HG02870 (cell line): ENCODE measurements at regions not wholly inside any gene's neighbourhood (a gene's known extent, or its start where the extent isn't known, plus 50 kb on each side); places are given as distances from the start of the nearest gene placed in this dataset.
"Not testable (repeated sequence)": the region's sequence is repeated elsewhere in the genome, so short reads cannot be mapped to it uniquely, and the experiment has no call there.

ENCODE experiments used
- ATAC-seq: cut with Tn5 transposase; IDR thresholded peaks from one replicate; pipeline ENCODE4 v1.9.1; 2021; ENCODE audit warnings: mild to moderate bottlenecking, moderate library complexity; ENCODE audit not compliant: unreplicated experiment

DNA sequence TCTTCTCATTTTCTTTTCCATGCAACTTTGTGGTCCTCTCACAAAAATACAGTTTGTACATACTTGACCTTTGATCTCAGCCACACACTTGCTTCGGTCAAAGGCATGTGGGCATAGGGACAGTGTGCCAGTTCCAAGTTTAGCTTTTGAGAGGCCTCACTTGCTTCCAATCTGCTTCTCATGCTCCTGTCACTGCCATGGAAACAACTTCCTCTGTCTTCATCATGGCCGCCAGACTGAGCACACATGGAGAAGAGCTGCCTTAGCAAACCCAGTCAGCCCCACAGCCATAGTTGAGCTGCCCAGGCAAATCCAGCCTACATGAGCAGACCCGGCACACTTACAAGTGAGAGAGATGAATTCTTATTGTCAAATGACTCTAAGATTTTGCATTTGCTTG is 138.2 kb upstream of the TUSC1 start:
- no peak for ATAC-seq

DNA sequence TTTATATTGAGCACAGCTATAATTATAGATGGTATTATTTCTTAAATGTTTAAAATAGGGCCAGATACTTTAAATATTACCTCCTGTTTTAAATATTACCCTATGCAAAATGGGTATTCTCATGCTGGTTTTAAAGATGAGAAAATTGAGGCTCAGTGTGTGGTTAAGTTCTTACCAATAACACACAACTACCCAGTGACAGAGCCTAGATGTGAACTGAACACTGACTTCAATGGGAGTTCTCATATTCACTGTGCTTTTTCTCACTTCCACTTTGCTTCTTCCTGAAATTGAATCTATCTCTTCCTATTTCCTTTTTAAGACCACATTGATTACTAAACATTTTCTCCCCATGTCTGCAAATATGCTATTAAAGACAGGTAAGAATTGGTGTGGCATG is 135.8 kb upstream of the TUSC1 start:
- no peak for ATAC-seq

DNA sequence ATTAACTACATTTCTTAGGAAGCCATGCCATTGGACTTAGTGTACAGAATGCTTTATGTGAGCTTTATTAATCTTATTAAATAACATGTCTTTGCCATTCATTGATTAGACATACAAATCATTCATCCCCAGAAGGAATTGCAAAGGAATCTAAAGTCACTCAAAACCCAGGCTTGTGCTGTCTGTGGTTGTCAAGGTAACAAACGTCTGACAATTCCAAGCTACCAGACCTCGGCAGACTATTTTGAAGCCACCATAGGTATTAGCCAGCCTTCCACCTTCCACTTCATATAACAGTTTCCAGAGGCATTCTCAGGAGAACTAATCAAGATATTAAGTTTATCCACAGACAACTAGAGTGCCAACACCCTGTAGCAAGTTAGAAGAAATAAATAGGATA is 135.2 kb upstream of the TUSC1 start:
- ATAC-seq, result no peak

DNA sequence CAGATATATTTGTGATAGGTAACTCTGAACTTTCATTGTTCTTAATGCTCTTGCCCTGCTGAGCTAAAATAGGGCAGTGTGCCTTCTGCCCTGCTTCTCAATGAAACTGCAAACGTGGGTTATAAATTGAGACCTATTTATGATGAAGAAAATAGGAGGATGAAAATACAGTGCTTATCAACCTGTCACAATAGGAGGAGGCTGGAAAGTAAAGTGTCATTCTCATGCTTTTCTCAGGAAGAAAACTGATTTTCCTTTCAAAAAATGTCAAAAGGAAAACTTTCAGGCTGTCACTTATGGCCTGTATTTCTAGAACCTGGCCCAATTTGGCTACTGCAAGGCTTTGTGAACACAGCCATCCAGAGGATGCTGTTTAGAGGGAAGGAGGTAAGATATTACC is 130.3 kb upstream of the TUSC1 start:
- ATAC-seq, result no peak

DNA sequence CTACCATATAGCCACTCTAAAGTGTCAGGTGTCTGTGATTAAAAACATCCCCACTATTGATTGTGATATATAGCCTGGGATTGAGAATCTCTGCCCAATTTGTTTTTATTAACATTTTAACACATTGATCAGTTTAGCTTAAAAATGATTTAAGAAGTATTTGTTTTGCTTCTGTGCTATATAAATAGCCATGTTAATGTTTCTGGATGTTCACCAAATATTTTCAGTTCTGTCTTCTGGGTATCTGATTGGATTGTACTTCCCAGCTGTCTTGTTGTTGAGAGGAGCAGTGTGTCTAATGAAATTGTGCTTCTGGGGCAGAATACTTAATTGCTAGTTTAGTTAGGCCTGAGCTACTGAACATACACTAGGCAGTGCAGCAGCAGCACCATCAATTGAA is 126.6 kb upstream of the TUSC1 start:
- ATAC-seq, result no peak

DNA sequence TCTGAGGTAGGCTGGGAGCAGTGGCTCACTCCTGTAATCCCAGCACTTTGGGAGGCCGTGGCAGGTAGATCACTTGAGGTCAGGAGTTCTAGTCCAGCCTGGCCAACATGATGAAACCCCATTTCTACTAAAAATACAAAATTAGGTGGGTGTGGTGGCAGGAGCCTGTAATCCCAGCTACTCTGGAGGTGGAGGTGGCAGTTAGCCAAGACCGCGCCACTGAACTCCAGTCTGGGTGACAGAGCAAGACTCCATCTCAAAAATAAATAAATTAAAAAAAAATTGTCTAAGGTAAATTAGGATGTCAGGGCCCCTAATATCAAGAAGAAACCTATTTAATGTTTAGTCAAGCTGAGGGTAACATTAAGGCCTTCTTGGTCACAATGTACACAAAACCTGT is 123.7 kb upstream of the TUSC1 start:
- not testable (repeated sequence) for ATAC-seq

DNA sequence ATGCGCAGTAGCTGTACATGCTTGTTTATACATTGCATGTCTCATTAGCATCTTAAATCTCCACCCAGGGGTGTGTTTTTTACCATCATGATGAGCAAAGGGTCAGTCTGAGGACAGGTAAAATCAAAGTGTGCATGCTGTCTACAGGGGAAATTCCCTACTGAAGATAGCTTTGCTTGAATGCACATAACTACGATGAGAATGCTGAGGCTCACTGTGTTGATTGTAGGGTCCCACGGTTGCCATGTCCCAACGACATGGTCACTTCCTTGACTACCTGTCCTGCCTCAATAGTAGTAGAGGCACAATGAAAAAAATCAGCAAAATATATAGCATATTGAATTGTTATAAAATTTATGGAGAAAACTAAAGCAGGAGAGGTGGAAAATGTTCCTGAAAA is 95.6 kb upstream of the TUSC1 start:
- ATAC-seq, result no peak

DNA sequence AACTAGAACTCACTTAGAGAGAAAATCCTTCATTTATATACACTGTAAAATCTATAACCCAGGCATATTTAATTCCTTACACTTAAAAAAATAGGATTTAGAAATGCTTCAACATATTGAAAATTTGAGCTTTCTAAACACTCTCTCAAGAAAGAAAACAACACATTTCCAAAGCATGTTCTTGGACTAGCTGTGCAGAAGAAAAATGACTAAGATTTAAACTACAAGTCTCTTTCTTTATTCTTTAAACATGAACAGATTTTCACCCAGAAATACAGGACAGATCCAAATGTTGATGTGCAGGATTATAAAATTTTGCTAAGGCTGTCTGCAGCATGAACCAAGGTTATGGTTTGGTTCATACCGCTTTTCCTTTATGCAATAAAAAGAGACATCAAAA is 77.7 kb upstream of the TUSC1 start:
- ATAC-seq, result no peak

DNA sequence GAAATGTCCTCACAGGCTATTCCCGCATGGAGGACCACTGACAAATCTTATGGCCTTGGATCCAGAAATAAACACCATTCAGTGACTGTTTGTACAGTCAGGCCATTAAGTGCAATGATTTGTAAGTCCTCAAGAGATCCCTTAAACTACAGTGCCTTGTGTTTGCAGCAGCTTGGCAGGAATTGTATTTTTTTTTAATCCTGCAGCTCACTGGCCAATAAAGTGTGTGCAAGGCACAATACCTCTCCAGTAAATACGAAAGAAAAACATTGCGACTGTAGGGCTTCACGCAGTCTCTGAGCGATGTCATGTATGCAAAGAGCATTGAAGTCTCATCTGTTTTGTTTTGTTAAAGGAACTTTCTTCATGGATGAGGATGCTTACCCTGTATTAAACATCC is 74.2 kb upstream of the TUSC1 start:
- no peak for ATAC-seq

DNA sequence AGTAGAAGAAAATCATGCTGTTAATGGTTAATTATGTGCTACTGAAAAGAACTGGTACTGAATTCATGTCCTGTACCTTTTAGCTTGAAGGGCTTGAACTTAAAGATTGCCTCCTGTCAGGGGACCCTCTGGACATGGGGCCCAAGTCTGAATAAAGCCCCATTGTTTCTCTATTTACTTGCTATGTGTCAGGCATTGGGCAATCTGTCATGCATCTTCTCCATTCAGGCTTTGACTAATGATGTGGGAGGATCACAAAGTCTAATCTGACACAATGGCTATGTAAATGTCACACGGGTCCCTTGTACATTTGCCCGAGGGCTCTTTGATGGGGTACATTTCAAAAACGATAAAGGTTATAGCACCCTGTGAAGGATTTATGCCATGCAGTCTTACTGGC is 64.0 kb upstream of the TUSC1 start:
- no peak for ATAC-seq

DNA sequence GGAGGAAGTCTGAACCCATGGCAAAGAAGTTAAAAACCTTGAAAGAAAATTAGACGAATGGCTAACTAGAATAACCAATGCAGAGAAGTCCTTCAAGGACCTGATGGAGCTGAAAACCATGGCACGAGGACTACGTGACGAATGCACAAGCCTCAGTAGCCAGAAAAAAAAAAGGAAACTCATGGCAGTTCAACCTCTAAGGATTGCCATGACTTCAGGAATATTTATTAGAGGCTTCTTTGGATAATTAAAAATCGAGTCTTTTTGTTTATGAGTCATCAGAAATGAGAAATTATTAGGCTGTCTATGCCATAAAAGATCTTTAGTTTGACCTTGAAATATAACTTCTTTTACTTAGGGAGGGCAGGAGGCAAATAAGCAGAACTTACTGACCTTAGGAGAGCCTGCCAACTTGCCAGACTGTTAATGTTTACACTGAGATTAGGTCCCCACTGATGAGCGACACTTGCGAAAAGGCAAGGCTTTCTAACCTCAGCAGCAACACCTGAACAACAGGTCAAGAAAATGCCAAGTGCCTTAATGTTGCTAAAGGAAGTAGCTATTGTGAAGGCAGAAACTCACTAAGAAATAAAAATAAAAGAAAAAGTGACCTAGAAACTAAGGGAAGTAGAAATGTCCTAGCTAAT is 55.2 kb upstream of the TUSC1 start:
- no peak for ATAC-seq

DNA sequence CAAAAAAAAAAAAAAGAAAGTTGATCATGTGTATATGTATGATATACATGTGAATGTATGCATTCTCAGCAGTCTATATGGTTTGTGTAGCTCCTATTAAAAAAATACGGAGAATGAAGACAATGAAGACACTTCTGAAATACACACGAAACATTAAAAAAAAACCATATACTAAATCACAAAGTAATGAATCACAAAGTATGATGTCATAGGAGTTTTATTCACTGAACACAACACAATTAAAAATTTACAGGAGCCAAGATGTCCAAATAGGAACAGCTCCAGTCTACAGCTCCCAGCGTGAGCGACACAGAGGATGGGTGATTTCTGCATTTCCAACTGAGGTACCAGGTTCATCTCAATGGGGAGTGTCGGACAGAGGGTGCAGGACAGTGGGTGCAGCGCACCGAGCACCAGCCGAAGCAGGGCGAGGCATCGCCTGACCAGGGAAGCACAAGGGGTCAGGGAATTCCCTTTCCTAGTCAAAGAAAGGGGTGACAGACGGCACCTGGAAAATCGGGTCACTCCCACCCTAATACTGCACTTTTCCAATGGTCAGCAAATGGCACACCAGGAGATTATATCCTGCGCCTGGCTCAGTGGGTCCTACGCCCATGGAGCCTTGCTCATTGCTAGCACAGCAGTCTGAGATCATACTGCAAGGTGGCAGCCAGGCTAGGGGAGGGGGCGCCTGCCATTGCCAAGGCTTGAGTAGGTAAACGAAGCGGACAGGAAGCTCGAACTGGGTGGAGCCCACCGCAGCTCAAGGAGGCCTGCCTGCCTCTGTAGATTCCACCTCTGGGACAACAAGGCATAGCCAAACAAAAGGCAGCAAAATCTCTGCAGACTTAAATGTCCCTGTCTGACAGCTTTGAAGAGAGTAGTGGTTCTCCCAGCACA is 53.9 kb upstream of the TUSC1 start:
- not testable (repeated sequence) for ATAC-seq
